ENCODE measurements at regions not wholly inside any gene's neighbourhood (a gene's known extent, or its start where the extent isn't known, plus 50 kb on each side); places are given as distances from the start of the nearest gene placed in this dataset.
"Not testable (repeated sequence)": the region's sequence is repeated elsewhere in the genome, so short reads cannot be mapped to it uniquely, and the experiment has no call there.

DNA sequence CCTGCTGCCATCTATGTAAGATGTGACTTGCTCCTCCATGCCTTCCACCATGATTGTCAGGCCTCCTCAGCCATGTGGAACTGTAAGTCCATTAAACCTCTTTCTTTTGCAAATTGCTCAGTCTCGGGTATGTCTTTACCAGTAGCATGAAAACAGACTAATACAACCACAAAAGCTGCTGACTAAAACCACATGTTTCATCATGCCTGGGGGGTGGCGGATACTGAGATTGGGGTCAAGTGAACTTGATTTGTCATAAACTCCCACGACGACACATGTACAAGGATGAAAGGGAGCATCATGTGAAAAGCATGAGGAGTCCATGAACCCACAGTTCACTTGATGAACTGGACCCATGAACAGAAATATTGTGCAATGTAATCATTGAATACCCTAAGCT is 134.9 kb upstream of the ANK3 start:
- no peak for DNase-seq (ENCODE audit: extremely low read depth, low read depth, low spot score)

DNA sequence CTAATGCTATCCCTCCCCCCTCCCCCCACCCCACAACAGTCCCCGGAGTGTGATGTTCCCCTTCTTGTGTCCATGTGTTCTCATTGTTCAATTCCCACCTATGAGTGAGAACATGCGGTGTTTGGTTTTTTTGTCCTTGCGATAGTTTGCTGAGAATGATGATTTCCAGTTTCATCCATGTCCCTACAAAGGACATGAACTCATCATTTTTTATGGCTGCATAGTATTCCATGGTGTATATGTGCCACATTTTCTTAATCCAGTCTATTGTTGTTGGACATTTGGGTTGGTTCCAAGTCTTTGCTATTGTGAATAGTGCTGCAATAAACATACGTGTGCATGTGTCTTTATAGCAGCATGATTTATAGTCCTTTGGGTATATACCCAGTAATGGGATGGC is 133.7 kb upstream of the ANK3 start:
- not testable (repeated sequence) for DNase-seq (ENCODE audit: extremely low read depth, low read depth, low spot score)

DNA sequence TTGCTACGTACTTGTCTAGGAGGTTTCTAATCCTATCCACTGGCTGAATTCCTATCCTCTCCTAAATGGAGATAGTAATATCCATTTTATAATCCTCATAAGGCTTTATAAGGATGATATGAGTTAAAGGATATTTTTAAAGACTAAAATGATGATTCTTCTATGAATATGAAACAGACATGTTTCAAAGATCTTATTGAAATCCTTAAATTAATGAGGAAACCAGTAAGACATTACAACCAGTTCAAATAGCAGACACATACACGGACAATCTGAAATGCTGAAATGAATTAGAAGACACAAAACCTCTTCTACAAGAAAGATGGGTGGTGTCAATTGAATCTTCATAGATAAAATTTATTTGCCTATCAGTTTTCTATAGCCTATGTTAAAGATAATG is 132.9 kb upstream of the ANK3 start:
- DNase-seq (ENCODE audit: extremely low read depth, low read depth, low spot score) = no peak

DNA sequence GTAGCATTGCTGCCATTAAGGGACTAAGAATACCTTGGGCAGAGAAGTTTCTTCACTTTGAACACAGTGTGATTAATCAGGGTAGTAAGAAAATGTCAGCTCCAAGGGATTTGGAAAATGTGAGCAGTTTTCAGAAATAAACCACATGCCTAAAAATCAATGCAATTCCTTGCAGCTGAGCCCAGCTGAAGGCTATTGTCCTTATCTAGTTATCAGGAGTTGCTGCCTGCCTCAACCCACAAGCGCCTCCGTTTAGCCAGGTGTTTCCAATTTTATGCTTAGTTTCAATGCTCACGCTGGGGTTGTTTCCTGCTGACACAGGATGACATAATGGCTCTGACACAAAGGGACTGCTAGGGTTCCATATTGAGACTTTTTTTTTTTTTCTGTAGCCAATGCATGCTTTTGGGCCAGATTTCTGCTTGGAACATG is 132.3 kb upstream of the ANK3 start:
- peak; percentile 27 for DNase-seq (ENCODE audit: extremely low read depth, low read depth, low spot score)

DNA sequence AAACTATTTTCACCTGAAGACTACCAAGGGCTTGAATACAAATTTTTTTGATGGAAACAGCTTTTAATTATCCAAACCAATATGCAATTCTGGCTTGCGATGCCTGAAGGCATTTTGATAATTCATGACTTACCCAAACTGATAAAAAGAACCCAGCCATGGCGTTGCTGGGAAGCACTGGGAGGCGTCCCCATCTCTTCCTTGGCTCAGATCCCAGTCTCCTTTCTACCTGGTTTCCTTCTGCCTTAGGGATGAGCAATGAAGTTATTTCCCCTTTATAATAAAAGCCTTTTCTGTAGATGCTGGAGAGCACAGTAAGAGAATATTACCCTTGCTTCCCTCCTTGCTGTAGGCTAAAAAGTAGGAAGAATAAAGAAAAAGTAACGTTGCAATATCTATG is 129.1 kb upstream of the ANK3 start:
- no peak for DNase-seq (ENCODE audit: extremely low read depth, low read depth, low spot score)

DNA sequence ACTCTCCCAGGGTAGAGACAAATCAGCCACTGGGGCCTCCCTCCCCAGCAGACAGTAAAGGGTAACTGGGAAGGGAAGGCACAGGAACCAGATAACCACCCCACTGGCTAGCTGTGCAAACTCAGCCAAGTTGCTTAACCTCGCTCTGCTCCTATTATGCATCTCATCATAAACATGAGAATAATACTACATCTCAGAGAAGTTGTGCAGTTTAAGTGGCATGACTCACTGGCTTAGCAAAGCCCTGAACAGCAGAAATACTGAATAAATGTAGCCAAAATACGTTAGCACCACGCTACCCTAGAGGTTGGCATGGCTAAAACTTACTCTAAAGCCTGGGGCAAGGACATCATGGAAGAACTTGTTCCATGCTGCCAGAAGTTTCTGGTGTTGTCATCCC is 128.1 kb upstream of the ANK3 start:
- no peak for DNase-seq (ENCODE audit: extremely low read depth, low read depth, low spot score)

DNA sequence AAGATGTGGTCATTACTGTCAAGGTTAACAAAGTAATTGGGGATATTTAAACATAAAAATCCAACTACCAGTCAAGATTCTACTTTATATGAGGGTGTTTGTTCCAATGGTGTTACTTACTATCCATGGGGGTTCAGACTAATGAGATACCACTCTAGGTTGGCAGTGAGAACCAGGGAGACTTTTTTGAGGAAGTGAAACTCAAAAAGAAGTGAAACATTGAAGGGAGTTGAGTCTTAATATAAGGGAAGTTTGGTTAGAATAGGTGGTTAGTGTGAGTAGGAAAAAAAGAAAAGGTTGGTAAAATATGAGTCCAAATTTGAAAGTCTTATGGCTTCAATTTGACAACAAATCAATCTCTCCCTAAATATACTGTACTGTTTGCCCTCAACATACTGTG is 123.6 kb upstream of the ANK3 start:
- DNase-seq (ENCODE audit: extremely low read depth, low read depth, low spot score) = no peak

DNA sequence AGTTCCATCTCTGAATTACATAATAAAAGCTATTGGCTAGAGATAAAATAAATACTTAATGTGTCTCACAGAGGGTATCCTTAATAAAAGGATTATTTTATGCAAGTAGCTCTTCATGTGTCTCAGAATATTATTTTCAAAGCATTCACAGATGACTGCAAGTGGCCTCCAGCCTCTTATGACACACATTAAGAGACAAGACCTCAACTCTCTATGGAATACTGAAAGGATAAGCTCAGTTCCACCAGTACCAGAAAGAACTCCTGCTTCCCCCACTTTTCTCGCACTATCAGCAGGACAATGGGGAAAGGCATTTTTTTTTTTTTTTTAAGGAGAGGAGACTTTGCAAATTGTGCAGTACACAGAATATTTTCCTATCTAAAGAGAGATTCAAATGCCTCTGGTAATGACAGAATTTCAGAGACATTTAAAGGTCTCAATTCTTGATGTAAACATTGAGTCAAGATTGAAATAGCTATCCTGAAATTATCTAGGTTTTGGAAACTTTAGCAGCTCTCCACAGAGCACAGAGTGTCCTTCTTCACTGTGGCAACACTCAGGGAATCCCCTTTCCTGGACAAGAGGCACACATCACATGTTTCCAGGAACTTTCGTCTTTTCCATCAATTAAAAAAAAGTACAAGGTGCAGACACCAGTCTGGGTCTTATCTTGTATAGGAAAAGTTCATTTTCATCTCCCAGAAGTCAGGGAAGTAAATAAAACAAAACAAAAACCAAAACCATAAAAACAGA is 122.0 kb upstream of the ANK3 start:
- DNase-seq (ENCODE audit: extremely low read depth, low read depth, low spot score) = no peak

DNA sequence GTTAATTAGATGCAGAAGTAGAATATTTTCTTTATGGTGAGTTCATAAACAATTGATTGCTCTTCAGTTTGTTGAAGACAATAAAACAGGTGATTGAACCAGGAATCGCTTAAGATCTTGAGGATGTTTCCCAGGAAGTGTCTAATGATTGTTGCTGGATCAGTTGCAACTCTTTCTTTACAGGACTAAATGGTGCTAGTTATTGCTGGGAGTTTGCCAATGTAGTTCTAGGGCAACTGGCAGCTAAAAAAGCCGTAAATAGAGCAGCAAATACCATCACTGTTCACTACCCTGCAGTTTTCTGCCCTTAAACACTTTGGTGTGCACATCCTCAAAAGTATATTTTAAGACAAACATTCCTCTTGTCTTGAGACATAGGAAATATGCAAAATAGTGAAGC is 119.2 kb upstream of the ANK3 start:
- DNase-seq (ENCODE audit: extremely low read depth, low read depth, low spot score) = no peak

DNA sequence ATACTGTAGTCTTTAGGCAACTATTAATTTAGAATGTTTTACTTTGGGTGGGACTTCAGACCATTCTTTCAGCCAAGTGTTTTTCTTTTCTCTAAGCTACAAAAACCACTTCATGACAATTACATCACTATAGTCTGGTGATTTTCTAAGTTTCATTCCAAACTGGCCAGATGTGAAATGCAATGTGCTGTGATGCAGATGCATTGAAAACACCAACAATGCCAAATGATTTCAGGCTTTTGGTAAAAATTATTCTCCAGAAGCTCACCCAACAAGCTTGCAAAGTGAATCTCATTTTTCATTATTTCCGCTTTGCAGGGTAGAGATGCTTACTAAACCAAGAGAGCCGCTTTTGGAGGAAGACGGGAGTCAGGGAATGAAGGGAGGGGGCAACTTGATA is 118.4 kb upstream of the ANK3 start:
- no peak for DNase-seq (ENCODE audit: extremely low read depth, low read depth, low spot score)

DNA sequence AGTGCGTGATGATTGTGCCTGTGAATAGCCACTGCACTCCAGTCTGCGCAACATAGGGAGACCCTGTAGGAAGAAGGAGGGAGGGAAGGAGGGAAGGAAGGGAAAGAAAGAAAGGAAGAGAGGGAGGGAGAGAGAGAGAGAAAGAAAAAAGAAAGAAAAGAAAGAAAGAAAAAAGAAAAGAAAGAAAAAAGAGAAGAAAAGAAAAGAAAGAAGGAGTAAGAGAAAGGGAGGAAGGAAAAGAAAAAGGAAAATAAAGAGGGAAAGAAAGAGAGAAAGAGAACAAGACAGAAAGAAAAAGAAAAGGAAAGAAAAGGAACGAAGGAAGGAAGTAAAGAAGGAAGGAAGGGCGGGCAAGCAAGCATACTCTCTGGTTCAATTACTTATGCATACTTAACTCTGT is 112.9 kb upstream of the ANK3 start:
- DNase-seq (ENCODE audit: extremely low read depth, low read depth, low spot score) = no peak

DNA sequence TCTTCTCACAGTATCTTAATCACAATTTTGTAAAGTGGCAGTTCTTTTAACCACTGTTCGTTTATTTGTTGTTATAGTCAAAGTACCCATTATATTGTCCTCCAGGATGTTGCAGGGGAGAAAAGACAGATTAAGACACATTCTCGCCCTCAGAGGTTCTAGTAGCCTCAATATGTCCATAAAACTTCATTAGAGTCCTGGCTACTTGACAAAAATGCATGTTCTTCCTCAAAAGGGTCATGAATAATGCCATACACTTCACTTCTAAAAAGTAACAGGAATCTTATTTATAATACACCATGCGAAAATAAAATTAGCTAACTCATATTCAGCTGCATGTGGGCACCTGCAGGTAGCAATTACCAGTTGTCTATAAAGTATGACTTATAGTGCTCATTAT is 109.3 kb upstream of the ANK3 start:
- DNase-seq (ENCODE audit: extremely low read depth, low read depth, low spot score) = no peak

DNA sequence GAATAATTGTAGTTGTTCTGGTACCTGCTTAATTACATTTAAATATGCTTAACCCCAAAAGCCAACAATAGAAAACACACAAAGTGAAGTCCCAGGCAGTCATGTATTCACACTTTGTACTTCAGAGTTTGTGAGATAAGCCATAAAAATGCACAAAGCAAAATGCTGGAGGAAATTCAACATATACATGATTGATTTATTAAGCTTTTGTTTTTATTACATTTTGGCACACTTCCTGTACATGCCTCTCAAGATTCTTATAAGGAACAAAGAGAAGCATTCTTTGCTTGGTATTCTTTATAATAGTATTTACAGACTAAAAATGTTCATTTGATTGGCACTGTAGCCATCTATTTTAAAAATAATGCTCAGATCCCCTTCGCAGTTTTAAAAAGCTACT is 107.7 kb upstream of the ANK3 start:
- peak; percentile 27 for DNase-seq (ENCODE audit: extremely low read depth, low read depth, low spot score)

DNA sequence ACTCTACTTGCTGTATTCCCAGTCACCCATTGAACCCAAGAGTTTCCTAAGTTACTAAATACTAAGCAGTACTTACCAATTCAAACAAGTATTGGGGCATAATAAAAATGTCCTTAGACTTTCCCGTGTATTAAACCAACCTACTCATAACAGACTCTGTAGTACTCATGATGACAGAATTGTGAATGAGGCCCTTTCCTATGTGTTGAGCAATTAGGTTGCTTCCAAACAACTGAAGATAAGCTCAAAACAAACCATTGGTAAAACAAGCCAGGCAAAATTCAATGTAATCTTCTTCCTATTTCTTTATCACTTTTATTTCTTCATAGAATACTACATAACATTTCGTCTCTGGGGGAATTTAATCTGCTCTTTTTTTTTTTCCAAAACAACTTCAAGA is 106.5 kb upstream of the ANK3 start:
- DNase-seq (ENCODE audit: extremely low read depth, low read depth, low spot score) = no peak

DNA sequence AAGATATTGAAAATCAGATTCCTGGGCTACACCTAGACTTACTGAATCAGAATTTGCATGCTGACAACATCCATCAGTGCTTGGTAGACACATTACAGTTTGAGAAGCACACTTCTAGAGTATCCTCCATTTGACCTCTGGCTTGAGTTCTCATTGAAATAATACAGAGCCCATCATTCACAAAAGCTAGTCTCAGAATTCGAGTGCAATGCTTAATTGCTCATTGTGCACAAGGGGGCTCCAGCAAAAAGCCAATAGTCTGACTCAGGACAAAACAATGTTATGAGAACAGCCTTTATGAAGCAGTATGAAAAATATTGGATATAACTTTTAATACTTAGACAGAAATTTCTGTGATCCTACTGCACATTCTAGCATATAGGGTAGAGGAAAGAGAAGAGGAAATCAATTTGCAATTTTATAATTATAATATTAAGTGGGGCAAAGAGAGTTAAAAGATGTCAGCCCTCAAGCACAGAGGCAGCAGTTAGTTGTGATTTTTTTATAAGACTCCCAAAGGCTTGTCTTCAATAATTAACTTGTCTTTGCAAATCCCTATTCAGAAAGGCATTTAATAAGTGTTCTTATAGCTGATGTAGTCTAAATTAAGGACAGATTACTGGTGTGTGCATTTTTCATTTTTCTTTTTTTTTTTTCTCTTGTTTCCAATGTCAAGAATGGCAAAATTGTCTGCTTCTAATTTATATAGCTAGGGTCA is 105.8 kb upstream of the ANK3 start:
- DNase-seq (ENCODE audit: extremely low read depth, low read depth, low spot score) = peak; percentile 14

DNA sequence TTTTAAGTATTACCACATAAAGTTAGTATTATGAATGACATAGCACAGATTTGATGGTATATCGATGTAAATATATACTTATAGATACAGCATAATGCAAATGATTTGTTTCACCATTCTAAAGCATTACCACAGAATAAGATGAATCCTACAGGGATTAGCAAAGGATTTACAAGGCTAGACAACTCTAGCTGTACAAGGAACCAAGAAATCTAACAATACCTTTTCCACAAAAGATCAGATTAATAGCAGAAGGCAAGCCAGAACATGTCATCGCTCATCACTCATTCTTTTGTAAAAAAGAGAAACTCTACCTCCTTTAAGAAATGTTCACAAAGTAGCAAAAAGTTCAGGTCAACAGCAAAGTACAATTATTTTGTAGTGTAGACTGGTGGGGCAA is 105.1 kb upstream of the ANK3 start:
- DNase-seq (ENCODE audit: extremely low read depth, low read depth, low spot score) = no peak

DNA sequence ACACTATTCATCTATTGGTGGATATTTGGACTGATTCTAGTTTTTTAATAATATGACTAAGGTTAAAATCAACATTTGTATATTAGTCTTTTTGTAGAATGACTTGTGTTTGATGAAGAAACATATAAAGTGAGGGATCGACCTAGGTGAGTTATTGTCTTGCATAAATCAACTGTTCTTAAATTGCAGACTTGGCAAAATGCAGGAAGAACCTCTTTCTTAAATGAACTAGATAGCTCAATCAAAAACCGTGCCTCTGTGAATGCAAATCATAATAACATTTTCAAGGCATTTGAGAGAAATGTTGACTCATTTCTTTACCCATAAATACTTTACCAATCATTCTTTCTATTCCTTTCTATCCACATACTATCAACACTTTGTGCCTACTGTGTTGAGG is 101.5 kb upstream of the ANK3 start:
- no peak for DNase-seq (ENCODE audit: extremely low read depth, low read depth, low spot score)

DNA sequence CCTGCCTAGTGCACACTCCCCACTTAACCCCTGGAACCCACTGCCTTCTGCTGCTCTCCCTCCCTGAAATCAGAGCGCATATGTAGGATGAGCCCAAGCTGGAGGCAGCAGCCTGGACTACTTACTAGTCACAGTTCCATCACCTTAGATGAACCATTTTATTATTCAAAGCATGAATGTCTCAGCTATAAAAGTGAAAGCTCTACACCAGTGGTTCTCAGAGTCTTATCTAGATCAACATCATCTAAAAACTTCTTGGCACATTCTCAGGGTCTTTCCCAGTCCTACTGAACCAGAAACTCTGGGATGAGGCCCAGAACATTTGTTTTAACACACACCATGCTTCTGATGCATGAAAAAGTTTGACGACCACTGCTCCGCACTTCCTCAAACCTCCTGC is 100.3 kb upstream of the ANK3 start:
- no peak for DNase-seq (ENCODE audit: extremely low read depth, low read depth, low spot score)

DNA sequence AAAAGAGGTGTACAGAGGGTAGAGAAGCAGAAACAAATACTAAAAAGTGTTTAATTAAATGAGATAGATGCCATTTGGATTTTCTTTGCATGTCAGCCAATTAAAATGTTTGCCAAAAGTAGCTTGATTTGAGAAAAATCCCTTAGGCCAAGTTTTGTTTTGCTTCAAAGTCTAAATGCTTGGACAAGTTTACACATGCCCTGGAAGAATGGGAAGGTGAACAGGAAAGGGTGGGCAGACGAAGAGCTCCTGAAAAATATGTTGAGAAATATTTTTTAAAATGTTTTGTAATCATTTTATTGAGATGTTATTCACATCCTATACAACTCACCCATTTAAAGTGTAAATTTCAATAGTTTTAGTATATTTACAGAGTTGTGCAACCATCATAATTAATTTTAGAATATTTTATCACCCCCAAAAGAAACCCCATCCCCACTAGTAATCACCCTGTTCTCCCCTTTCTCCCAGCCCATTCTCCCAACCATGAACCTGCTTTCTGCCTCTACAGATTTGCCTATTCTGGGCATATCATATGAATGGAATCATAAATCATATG is 98.5 kb upstream of the ANK3 start:
- DNase-seq (ENCODE audit: extremely low read depth, low read depth, low spot score) = no peak

DNA sequence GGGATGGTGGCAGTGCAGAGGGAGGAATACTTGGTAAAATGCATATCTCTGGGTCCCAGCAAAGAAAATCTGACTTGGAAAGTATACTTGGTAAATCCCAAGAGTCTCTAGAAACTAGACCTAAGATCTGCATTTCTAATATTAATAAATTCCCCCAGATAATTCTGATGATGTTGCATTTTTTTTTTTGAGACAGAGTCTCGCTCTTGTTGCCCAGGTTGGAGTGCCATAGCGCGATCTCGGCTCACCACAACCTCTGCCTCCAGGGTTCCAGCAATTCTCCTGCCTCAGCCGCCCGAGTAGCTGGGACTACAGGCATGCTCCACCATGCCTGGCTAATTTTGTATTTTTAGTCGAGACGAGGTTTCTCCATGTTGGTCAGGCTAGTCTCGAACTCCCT is 97.9 kb upstream of the ANK3 start:
- DNase-seq (ENCODE audit: extremely low read depth, low read depth, low spot score) = no peak

DNA sequence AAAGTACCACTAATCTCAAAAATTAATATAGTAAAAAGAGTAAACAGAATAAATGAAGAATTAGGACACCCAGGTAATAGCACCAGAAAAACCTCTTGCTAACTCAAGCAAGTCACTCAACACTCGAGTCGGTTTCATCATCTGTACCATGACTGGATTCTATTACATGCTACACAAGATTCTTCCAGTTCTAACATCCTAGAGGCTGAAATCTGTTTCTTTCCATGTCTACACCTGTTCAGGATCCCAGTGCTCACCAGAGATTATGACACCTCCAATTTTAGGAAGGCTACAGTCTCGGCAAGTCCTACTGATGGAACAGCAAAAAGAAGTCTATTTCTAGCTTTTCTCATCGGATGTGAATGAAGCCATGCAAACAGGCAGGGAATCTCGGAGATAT is 95.3 kb upstream of the ANK3 start:
- no peak for DNase-seq (ENCODE audit: extremely low read depth, low read depth, low spot score)

DNA sequence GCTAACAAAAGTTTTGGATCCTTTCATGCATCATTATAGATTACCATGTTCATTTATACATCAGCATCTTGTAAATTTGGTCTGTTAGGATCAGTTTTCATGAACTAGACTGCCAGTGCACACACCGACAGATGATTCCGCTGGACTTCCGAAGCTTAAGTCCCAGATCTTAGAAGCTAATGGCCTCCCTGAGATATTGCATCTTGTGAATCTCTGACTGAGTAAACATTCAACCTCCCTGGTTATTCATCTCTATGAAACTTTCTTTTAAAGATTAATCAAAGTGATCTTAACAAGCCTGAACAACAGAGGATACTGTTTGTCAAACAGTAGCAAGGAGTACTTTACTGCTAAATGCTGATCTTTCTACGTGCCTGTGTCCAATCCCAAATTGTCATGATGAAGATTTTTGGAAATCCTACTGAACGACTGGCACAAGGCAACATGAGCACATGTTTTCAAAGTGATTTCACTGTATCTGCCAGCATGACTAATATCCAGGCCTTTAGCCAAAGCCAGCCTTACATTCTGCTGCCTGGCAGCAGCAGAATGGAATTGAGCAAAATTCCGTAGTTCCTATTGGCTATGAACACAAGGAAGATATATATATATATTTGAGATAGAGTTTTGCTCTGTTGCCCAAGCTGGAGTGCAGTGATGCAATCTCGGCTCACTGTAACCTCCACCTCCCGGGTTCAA is 91.3 kb upstream of the ANK3 start:
- DNase-seq (ENCODE audit: extremely low read depth, low read depth, low spot score) = peak; percentile 23

Data from glomerular endothelial cell (primary cell).